ENCODE measurements at regions not wholly inside any gene's neighbourhood (a gene's known extent, or its start where the extent isn't known, plus 50 kb on each side); places are given as distances from the start of the nearest gene placed in this dataset.

GRCh38 chr2:100756704-100757103, 63.2 kb upstream of the NPAS2 start:
- no peak for TF ChIP-seq EZH2 (IDR thresholded peaks at IDR 0.05)
- TF ChIP-seq CTCF (IDR thresholded peaks at IDR 0.05), result no peak
- no peak for TF ChIP-seq EZH2phosphoT487 (IDR thresholded peaks at IDR 0.05)
